ENCODE measurements at regions not wholly inside any gene's neighbourhood (a gene's known extent, or its start where the extent isn't known, plus 50 kb on each side); places are given as distances from the start of the nearest gene placed in this dataset.

DNA sequence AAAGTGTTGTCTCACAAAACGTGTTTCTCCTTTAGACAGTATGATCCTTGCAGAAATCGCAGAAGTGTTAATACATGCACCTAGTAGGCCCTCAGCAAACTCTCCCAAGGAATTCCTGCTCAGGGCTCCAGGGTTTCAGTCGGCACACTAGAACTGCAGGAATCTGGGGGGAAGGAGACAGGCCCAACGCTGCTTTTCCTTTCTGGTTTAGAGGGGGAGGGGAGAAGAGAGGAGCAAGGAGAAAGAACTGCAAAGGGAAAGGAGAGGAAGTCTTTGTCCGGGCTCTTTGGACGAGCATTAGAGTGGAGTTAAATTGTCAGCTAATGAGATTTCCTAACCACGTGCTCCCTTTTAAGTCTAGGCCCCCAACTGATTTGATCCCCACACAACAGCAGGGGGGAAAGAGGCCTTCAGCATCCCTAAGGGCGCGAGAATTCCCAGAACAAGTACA, 103.7 kb upstream of the SOD1 start:
- TF ChIP-seq, protein P1, sequence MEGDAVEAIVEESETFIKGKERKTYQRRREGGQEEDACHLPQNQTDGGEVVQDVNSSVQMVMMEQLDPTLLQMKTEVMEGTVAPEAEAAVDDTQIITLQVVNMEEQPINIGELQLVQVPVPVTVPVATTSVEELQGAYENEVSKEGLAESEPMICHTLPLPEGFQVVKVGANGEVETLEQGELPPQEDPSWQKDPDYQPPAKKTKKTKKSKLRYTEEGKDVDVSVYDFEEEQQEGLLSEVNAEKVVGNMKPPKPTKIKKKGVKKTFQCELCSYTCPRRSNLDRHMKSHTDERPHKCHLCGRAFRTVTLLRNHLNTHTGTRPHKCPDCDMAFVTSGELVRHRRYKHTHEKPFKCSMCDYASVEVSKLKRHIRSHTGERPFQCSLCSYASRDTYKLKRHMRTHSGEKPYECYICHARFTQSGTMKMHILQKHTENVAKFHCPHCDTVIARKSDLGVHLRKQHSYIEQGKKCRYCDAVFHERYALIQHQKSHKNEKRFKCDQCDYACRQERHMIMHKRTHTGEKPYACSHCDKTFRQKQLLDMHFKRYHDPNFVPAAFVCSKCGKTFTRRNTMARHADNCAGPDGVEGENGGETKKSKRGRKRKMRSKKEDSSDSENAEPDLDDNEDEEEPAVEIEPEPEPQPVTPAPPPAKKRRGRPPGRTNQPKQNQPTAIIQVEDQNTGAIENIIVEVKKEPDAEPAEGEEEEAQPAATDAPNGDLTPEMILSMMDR (IDR thresholded peaks at IDR 0.05 in 4 of 5, conservative IDR thresholded peaks at IDR 0.05 in 1 of 5), result no peak
- TF ChIP-seq POLR2A (IDR thresholded peaks at IDR 0.05), result no peak
